ELR (cell line): ENCODE measurements at regions not wholly inside any gene's neighbourhood (a gene's known extent, or its start where the extent isn't known, plus 50 kb on each side); places are given as distances from the start of the nearest gene placed in this dataset.

Source experiments
- DNase-seq: peaks from one replicate; pipeline ENCODE4 v3.0.0-alpha.2; 2015; ENCODE audit warnings: low read depth

GRCh38 chr2:5236249-5236648, 455.9 kb upstream of the SOX11 start:
- DNase-seq: no peak

GRCh38 chr2:5242751-5243150, 449.4 kb upstream of the SOX11 start:
- DNase-seq: no peak

- peak; percentile 0 for DNase-seq
Measured at GRCh38 chr2:5250482-5250881, 441.7 kb upstream of the SOX11 start.

- no peak for DNase-seq
Measured at GRCh38 chr2:5253263-5253662, 438.9 kb upstream of the SOX11 start.

- no peak for DNase-seq
Measured at GRCh38 chr2:5254791-5255332, 437.3 kb upstream of the SOX11 start.

GRCh38 chr2:5263291-5263690, 428.9 kb upstream of the SOX11 start:
- no peak for DNase-seq

- DNase-seq: no peak
Measured at GRCh38 chr2:5264361-5264760, 427.8 kb upstream of the SOX11 start.

GRCh38 chr2:5285061-5285460, 407.1 kb upstream of the SOX11 start:
- no peak for DNase-seq

- no peak for DNase-seq
Measured at GRCh38 chr2:5285872-5286769, 406.1 kb upstream of the SOX11 start.

GRCh38 chr2:5287558-5288334, 404.4 kb upstream of the SOX11 start:
- DNase-seq: no peak

GRCh38 chr2:5290900-5291546, 401.2 kb upstream of the SOX11 start:
- DNase-seq: no peak

GRCh38 chr2:5304640-5305039, 387.5 kb upstream of the SOX11 start:
- no peak for DNase-seq

GRCh38 chr2:5315041-5315440, 377.1 kb upstream of the SOX11 start:
- DNase-seq: no peak

- no peak for DNase-seq
Measured at GRCh38 chr2:5315512-5315911, 376.7 kb upstream of the SOX11 start.

- no peak for DNase-seq
Measured at GRCh38 chr2:5316001-5316490, 376.1 kb upstream of the SOX11 start.

- DNase-seq: no peak
Measured at GRCh38 chr2:5319493-5319892, 372.7 kb upstream of the SOX11 start.

- no peak for DNase-seq
Measured at GRCh38 chr2:5322396-5322795, 369.8 kb upstream of the SOX11 start.

GRCh38 chr2:5325523-5325922, 366.7 kb upstream of the SOX11 start:
- no peak for DNase-seq

- DNase-seq: no peak
Measured at GRCh38 chr2:5328826-5329225, 363.4 kb upstream of the SOX11 start.

- no peak for DNase-seq
Measured at GRCh38 chr2:5329763-5330162, 362.4 kb upstream of the SOX11 start.

GRCh38 chr2:5330961-5331360, 361.2 kb upstream of the SOX11 start:
- no peak for DNase-seq

- no peak for DNase-seq
Measured at GRCh38 chr2:5332925-5333324, 359.3 kb upstream of the SOX11 start.
